Progenitor cell of endocrine pancreas (in vitro differentiated cells): ENCODE measurements at regions not wholly inside any gene's neighbourhood (a gene's known extent, or its start where the extent isn't known, plus 50 kb on each side); places are given as distances from the start of the nearest gene placed in this dataset.

Experiments used
- DNase-seq: peaks from one replicate; pipeline ENCODE4 v3.0.0; 2021; ENCODE audit warnings: low spot score; ENCODE audit not compliant: unreplicated experiment
- H3K27ac Mint-ChIP-seq: 2 replicates; pipeline ENCODE4 v1.8.0; 2021; ENCODE audit warnings: mild to moderate bottlenecking, moderate library complexity, mixed read lengths
- H3K27me3 Mint-ChIP-seq: 2 replicates; pipeline ENCODE4 v1.8.0; 2021; ENCODE audit warnings: mixed read lengths
- H3K36me3 Mint-ChIP-seq: 2 replicates; pipeline ENCODE4 v1.8.0; 2022; ENCODE audit warnings: mixed read lengths; ENCODE audit not compliant: insufficient read depth
- H3K4me1 Mint-ChIP-seq: 2 replicates; pipeline ENCODE4 v1.8.0; 2021; ENCODE audit warnings: low read depth, mixed read lengths
- H3K4me3 Mint-ChIP-seq: 2 replicates; pipeline ENCODE4 v1.8.0; 2021; ENCODE audit warnings: low read depth, mild to moderate bottlenecking, moderate library complexity, mixed read lengths
- H3K9me3 Mint-ChIP-seq: 2 replicates; pipeline ENCODE4 v1.8.0; 2021; ENCODE audit warnings: low read depth, mixed read lengths
- TF ChIP-seq, protein P1 (sequence below): fragments of 200-600 bp; sonication (generic); IDR thresholded peaks from one replicate; pipeline ENCODE4 v1.5.0; 2021; ENCODE audit warnings: antibody characterized with exemption, mild to moderate bottlenecking; ENCODE audit not compliant: unreplicated experiment

DNA sequence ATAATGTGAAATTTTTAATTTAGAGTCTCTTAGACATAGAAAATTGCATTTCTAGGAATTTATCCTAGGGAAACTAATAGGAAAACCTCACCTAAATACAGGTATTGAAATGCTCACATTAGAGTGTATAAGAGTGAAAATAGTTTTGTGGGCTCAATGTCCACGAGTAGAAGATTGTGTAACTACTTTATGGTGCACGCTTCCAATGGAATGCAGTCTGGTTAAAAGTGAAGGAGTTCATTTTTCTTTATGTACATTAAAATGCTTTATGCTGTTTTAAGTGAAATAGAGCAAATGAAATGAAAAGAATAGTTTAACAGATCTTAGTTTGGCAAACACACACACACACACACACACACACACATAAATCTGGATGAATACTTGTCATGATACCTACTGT is 278.2 kb downstream of the USP25 start:
- no peaks in the 10 kb centered on the region for H3K27me3 Mint-ChIP-seq
- TF ChIP-seq, protein P1, sequence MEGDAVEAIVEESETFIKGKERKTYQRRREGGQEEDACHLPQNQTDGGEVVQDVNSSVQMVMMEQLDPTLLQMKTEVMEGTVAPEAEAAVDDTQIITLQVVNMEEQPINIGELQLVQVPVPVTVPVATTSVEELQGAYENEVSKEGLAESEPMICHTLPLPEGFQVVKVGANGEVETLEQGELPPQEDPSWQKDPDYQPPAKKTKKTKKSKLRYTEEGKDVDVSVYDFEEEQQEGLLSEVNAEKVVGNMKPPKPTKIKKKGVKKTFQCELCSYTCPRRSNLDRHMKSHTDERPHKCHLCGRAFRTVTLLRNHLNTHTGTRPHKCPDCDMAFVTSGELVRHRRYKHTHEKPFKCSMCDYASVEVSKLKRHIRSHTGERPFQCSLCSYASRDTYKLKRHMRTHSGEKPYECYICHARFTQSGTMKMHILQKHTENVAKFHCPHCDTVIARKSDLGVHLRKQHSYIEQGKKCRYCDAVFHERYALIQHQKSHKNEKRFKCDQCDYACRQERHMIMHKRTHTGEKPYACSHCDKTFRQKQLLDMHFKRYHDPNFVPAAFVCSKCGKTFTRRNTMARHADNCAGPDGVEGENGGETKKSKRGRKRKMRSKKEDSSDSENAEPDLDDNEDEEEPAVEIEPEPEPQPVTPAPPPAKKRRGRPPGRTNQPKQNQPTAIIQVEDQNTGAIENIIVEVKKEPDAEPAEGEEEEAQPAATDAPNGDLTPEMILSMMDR, result no peak
- H3K4me3 Mint-ChIP-seq, result no peak overlapping the region
- no peak for DNase-seq
- no peaks in the 10 kb centered on the region for H3K36me3 Mint-ChIP-seq
- no peak overlapping the region for H3K27ac Mint-ChIP-seq
- peaks cover 19% of the 10 kb centered on the region for H3K4me1 Mint-ChIP-seq
- H3K9me3 Mint-ChIP-seq, result peaks cover 6% of the 10 kb centered on the region

DNA sequence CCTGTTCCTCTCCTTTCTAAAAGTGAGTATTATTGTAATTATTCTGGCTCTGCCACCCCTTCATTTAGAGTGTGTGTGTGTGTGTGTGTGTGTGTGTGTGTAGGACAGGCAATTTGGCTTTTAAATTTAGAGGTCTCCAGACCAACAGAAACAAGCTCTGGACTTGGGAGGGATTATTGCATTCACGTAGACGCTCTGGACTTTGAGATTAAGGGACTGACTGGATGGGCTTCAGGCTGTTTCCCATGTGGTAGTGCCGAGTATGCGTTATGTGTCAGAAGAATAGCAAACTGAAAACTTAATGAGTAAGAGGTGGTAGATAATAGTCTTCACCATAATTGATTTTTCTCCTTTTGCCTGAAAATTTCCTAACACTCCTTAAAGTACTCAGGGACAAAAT is 281.9 kb downstream of the USP25 start:
- peaks cover 6% of the 10 kb centered on the region for H3K9me3 Mint-ChIP-seq
- DNase-seq, result no peak
- no peaks in the 10 kb centered on the region for H3K27me3 Mint-ChIP-seq
- H3K4me1 Mint-ChIP-seq, result peaks cover 17% of the 10 kb centered on the region
- no peak overlapping the region for H3K4me3 Mint-ChIP-seq
- no peaks in the 10 kb centered on the region for H3K36me3 Mint-ChIP-seq
- TF ChIP-seq, protein P1, result no peak
- H3K27ac Mint-ChIP-seq, result no peak overlapping the region

DNA sequence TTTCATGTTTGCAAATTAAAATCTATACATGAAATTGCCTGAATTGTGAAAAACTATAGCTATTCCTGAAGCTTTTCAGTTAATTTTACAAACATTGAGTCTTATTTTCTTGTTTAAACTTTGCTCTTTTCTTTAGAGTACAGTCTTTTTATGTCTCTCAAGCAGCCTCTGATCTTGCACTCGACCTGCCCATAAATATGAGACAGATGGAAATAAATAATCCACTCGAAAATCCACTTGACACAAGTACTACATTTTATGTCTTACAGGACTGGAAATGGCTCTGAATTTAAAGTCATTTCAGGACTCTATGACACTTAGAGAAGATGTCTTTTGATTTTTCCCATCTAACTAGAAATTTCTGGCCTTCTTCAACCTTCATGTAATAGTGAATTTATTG is 283.8 kb downstream of the USP25 start:
- H3K27me3 Mint-ChIP-seq, result no peaks in the 10 kb centered on the region
- DNase-seq, result no peak
- H3K27ac Mint-ChIP-seq, result no peak overlapping the region
- TF ChIP-seq, protein P1, result no peak
- H3K4me1 Mint-ChIP-seq, result peaks cover 6% of the 10 kb centered on the region
- H3K9me3 Mint-ChIP-seq, result peaks cover 6% of the 10 kb centered on the region
- no peak overlapping the region for H3K4me3 Mint-ChIP-seq
- H3K36me3 Mint-ChIP-seq, result no peaks in the 10 kb centered on the region

DNA sequence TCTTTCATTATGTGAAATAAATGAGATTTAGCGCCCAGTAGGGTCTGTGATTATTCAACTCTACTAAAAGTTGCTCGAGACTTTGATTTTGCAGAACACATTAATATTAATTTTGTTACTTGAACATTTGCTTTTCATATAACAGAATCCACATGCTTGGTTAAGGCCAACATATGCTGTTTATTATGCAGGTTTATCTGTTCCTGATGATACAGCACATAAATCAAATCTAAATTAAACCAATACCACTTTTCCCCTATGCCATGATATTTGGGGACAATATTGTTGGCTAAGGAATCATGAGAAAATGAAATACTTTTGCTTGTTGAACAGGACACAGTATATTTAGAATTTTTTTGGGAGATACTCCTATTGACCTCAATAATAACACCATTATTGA is 291.1 kb downstream of the USP25 start:
- TF ChIP-seq, protein P1, result no peak
- DNase-seq, result no peak
- H3K4me3 Mint-ChIP-seq, result no peak overlapping the region
- peaks cover 7% of the 10 kb centered on the region for H3K9me3 Mint-ChIP-seq
- H3K27ac Mint-ChIP-seq, result no peak overlapping the region
- H3K36me3 Mint-ChIP-seq, result no peaks in the 10 kb centered on the region
- peaks cover 3% of the 10 kb centered on the region for H3K4me1 Mint-ChIP-seq
- H3K27me3 Mint-ChIP-seq, result no peaks in the 10 kb centered on the region

DNA sequence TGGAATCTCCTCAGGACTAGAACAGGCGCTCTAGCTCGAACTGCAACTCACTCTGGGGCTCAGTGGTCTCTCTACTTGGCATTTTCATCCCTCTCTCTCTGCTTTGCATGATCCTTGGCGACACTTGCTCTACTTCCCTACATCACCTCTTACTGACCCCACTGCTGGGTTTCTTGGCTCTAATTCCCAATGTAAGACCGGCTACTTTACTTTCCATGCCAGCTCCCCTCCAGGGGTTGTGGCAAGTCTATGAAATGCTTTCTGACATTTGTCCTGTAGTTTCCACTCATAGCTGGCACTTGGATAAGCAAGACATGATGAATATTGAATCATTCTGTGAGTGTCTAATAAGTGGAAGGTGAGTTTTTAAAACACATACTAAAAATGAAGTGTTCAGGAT is 292.3 kb downstream of the USP25 start:
- peaks cover 7% of the 10 kb centered on the region for H3K9me3 Mint-ChIP-seq
- peaks cover 3% of the 10 kb centered on the region for H3K4me1 Mint-ChIP-seq
- H3K27ac Mint-ChIP-seq, result no peak overlapping the region
- no peaks in the 10 kb centered on the region for H3K36me3 Mint-ChIP-seq
- no peaks in the 10 kb centered on the region for H3K27me3 Mint-ChIP-seq
- no peak for DNase-seq
- H3K4me3 Mint-ChIP-seq, result no peak overlapping the region
- TF ChIP-seq, protein P1, result no peak
